ENCODE measurements at regions not wholly inside any gene's neighbourhood (a gene's known extent, or its start where the extent isn't known, plus 50 kb on each side); places are given as distances from the start of the nearest gene placed in this dataset.

DNA sequence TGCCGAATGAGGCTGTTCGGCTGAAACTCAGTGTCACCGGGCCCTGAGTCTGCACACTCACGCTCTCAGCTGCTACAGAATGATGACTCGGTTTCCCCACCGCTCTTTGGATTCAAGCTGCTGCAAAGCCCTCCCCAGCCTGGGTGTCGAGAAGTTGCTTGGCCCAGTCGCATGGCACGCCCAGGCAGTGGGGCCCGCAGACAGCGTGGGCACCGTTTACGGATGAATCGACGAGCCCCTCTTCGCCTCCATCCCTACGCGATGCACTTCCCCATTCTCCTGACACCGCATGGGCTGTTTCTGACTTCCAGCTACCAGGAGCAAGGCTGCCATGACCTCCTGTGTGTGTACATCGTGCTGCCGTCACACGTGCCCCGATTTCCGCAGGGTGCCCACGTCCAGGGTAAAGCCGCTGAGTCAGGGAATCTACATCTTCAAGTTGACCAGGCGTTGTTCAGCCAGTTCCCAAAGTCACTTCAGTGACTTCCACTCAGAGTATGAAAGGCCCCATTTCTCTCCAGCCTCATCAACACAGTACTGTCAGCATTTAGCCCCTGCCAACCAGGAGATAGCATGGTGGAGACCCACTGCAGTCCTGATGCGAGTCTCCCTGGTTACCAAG is 60.3 kb upstream of the GPC1 start:
- TF ChIP-seq, protein P1, sequence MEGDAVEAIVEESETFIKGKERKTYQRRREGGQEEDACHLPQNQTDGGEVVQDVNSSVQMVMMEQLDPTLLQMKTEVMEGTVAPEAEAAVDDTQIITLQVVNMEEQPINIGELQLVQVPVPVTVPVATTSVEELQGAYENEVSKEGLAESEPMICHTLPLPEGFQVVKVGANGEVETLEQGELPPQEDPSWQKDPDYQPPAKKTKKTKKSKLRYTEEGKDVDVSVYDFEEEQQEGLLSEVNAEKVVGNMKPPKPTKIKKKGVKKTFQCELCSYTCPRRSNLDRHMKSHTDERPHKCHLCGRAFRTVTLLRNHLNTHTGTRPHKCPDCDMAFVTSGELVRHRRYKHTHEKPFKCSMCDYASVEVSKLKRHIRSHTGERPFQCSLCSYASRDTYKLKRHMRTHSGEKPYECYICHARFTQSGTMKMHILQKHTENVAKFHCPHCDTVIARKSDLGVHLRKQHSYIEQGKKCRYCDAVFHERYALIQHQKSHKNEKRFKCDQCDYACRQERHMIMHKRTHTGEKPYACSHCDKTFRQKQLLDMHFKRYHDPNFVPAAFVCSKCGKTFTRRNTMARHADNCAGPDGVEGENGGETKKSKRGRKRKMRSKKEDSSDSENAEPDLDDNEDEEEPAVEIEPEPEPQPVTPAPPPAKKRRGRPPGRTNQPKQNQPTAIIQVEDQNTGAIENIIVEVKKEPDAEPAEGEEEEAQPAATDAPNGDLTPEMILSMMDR (IDR thresholded peaks at IDR 0.05) = no peak
- TF ChIP-seq POLR2A (IDR thresholded peaks at IDR 0.05) (no peak), EP300 (IDR thresholded peaks at IDR 0.05) (no peak)
